ENCODE measurements at regions not wholly inside any gene's neighbourhood (a gene's known extent, or its start where the extent isn't known, plus 50 kb on each side); places are given as distances from the start of the nearest gene placed in this dataset.

GRCh38 chr7:68929781-68930261, 668.5 kb upstream of the AUTS2 start:
- CTCF ChIA-PET, result no interaction called here
- DNase-seq (ENCODE audit: low spot score), result no peak
- Histone ChIP-seq H3K4me3 (ENCODE audit: low read depth, low read length, poor library complexity, severe bottlenecking) (no peak overlapping the region), H3K4me1 (ENCODE audit: insufficient read depth, low read length, poor library complexity, severe bottlenecking) (no peaks in the 10 kb centered on the region), H3K27me3 (replicated peaks; ENCODE audit: insufficient read depth, low read depth, low read length, poor library complexity) (no peaks in the 10 kb centered on the region), H3K36me3 (ENCODE audit: insufficient read depth, low read length, poor library complexity, severe bottlenecking) (no peaks in the 10 kb centered on the region), H3K27ac (ENCODE audit: low read depth, low read length, poor library complexity, severe bottlenecking) (no peak overlapping the region), H3K9me3 (ENCODE audit: low read depth, low read length, poor library complexity, severe bottlenecking) (no peaks in the 10 kb centered on the region)
- POLR2A ChIA-PET (ENCODE audit: low non-redundant PET), result no interaction called here
- BruUV-seq (replicated peaks), result no TSS peak
- TF ChIP-seq EZH2 (IDR thresholded peaks at IDR 0.05; ENCODE audit: borderline replicate concordance, low read depth, low read length, poor library complexity, severe bottlenecking), result no peak
- TF ChIP-seq, protein P1, sequence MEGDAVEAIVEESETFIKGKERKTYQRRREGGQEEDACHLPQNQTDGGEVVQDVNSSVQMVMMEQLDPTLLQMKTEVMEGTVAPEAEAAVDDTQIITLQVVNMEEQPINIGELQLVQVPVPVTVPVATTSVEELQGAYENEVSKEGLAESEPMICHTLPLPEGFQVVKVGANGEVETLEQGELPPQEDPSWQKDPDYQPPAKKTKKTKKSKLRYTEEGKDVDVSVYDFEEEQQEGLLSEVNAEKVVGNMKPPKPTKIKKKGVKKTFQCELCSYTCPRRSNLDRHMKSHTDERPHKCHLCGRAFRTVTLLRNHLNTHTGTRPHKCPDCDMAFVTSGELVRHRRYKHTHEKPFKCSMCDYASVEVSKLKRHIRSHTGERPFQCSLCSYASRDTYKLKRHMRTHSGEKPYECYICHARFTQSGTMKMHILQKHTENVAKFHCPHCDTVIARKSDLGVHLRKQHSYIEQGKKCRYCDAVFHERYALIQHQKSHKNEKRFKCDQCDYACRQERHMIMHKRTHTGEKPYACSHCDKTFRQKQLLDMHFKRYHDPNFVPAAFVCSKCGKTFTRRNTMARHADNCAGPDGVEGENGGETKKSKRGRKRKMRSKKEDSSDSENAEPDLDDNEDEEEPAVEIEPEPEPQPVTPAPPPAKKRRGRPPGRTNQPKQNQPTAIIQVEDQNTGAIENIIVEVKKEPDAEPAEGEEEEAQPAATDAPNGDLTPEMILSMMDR (conservative IDR thresholded peaks at IDR 0.05; ENCODE audit: low read depth, low read length), result no peak
- intact Hi-C loops (cut with micrococcal nuclease; ENCODE audit: unreplicated experiment), result no loop called here

GRCh38 chr7:68936471-68937035, 661.7 kb upstream of the AUTS2 start:
- intact Hi-C loops (cut with micrococcal nuclease; ENCODE audit: unreplicated experiment), result no loop called here
- Histone ChIP-seq H3K36me3 (ENCODE audit: insufficient read depth, low read length, poor library complexity, severe bottlenecking) (no peaks in the 10 kb centered on the region), H3K9me3 (ENCODE audit: low read depth, low read length, poor library complexity, severe bottlenecking) (no peaks in the 10 kb centered on the region), H3K4me3 (ENCODE audit: low read depth, low read length, poor library complexity, severe bottlenecking) (no peak overlapping the region), H3K4me1 (ENCODE audit: insufficient read depth, low read length, poor library complexity, severe bottlenecking) (no peaks in the 10 kb centered on the region), H3K27ac (ENCODE audit: low read depth, low read length, poor library complexity, severe bottlenecking) (no peak overlapping the region), H3K27me3 (replicated peaks; ENCODE audit: insufficient read depth, low read depth, low read length, poor library complexity) (no peaks in the 10 kb centered on the region)
- BruUV-seq (replicated peaks), result no TSS peak
- ChIA-PET POLR2A (ENCODE audit: low non-redundant PET) (no interaction called here), CTCF (no interaction called here)
- TF ChIP-seq EZH2 (IDR thresholded peaks at IDR 0.05; ENCODE audit: borderline replicate concordance, low read depth, low read length, poor library complexity, severe bottlenecking), result no peak
- TF ChIP-seq, protein P1 (conservative IDR thresholded peaks at IDR 0.05; ENCODE audit: low read depth, low read length), result no peak
- no peak for DNase-seq (ENCODE audit: low spot score)

DNA sequence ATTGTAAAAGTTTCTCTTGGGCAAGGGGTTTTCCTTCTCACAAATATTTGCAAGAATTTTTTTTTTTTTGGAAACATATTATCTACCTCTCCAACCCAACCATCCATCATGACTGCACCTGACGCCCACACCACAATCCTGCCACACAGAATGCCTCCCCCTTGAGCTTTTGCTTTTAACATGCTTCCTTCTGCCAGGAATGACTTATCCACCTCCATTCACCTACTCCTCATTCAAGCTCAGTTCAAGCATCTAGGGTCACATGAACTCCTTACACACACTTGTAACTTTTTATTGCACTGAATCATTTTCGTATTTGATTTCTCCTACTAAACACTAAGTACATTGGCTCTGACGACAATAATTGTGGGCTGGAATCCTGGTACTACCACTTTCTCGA, 660.1 kb upstream of the AUTS2 start:
- Histone ChIP-seq H3K36me3 (ENCODE audit: insufficient read depth, low read length, poor library complexity, severe bottlenecking) (no peaks in the 10 kb centered on the region), H3K9me3 (ENCODE audit: low read depth, low read length, poor library complexity, severe bottlenecking) (no peaks in the 10 kb centered on the region), H3K4me1 (ENCODE audit: insufficient read depth, low read length, poor library complexity, severe bottlenecking) (no peaks in the 10 kb centered on the region), H3K27ac (ENCODE audit: low read depth, low read length, poor library complexity, severe bottlenecking) (no peak overlapping the region), H3K4me3 (ENCODE audit: low read depth, low read length, poor library complexity, severe bottlenecking) (no peak overlapping the region), H3K27me3 (replicated peaks; ENCODE audit: insufficient read depth, low read depth, low read length, poor library complexity) (no peaks in the 10 kb centered on the region)
- CTCF ChIA-PET, result no interaction called here
- intact Hi-C loops (cut with micrococcal nuclease; ENCODE audit: unreplicated experiment), result no loop called here
- no peak for DNase-seq (ENCODE audit: low spot score)
- no TSS peak for BruUV-seq (replicated peaks)
- POLR2A ChIA-PET (ENCODE audit: low non-redundant PET), result no interaction called here
- no peak for TF ChIP-seq EZH2 (IDR thresholded peaks at IDR 0.05; ENCODE audit: borderline replicate concordance, low read depth, low read length, poor library complexity, severe bottlenecking)
- TF ChIP-seq, protein P1 (conservative IDR thresholded peaks at IDR 0.05; ENCODE audit: low read depth, low read length), result no peak

Data from A673 (cell line).